SK-N-SH treated with all-trans-retinoic acid at 6 μM for 48 hours (cell line): ENCODE measurements at regions not wholly inside any gene's neighbourhood (a gene's known extent, or its start where the extent isn't known, plus 50 kb on each side); places are given as distances from the start of the nearest gene placed in this dataset.
A peak's percentile ranks its signal among the peaks of the same experiment; 100 is the strongest.

Experiments
- ATAC-seq: fragments of 200-7000 bp; cut with Tn5 transposase; 3 replicates; pipeline ENCODE4 v1.9.1; 2020; ENCODE audit warnings: mild to moderate bottlenecking, moderate library complexity
- ARNTL ChIP-seq: fragments of 450-650 bp; formaldehyde crosslinking; IDR thresholded peaks from 2 replicates; pipeline ENCODE4 v1.5.0; 2020; ENCODE audit warnings: low read depth, mild to moderate bottlenecking, moderate library complexity, borderline replicate concordance
- BACH2 ChIP-seq: fragments of 250-450 bp; sonication (Bioruptor Pico); IDR thresholded peaks from 2 replicates; pipeline ENCODE4 v1.9.0; 2021; ENCODE audit warnings: mild to moderate bottlenecking, borderline replicate concordance
- CSDC2 ChIP-seq: fragments of 250-450 bp; sonication (Bioruptor Pico); IDR thresholded peaks from 2 replicates; pipeline ENCODE4 v1.5.0; 2020; ENCODE audit warnings: mild to moderate bottlenecking, moderate library complexity
- ESRRG ChIP-seq: fragments of 250-450 bp; sonication (Bioruptor Pico); IDR thresholded peaks from 2 replicates; pipeline ENCODE4 v1.6.1; 2021; ENCODE audit warnings: mild to moderate bottlenecking
- GLIS3 ChIP-seq: fragments of 250-450 bp; sonication (Bioruptor Pico); IDR thresholded peaks from 2 replicates; pipeline ENCODE4 v1.5.0; 2020; ENCODE audit warnings: mild to moderate bottlenecking, moderate library complexity
- ISL1 ChIP-seq: fragments of 250-450 bp; sonication (Bioruptor Pico); IDR thresholded peaks from 2 replicates; pipeline ENCODE4 v2.1.2; 2022; ENCODE audit warnings: mild to moderate bottlenecking, moderate library complexity
- OSR1 ChIP-seq: fragments of 250-450 bp; sonication (Bioruptor Pico); IDR thresholded peaks from 2 replicates; pipeline ENCODE4 v1.8.0; 2022; ENCODE audit warnings: moderate library complexity, mild to moderate bottlenecking, inconsistent platforms
- PATZ1 ChIP-seq: fragments of 250-450 bp; sonication (Bioruptor Pico); IDR thresholded peaks from 2 replicates; pipeline ENCODE4 v1.8.0; 2020; ENCODE audit warnings: mild to moderate bottlenecking, moderate library complexity, borderline replicate concordance
- POU6F1 ChIP-seq: fragments of 250-450 bp; sonication (Bioruptor Pico); IDR thresholded peaks from 2 replicates; pipeline ENCODE4 v1.8.0; 2021; ENCODE audit warnings: low read depth, mild to moderate bottlenecking, moderate library complexity, borderline replicate concordance
- PPARA ChIP-seq: fragments of 250-450 bp; sonication (Bioruptor Pico); IDR thresholded peaks from 2 replicates; pipeline ENCODE4 v1.5.0; 2020; ENCODE audit warnings: mild to moderate bottlenecking, borderline replicate concordance
- RARB ChIP-seq: fragments of 250-450 bp; sonication (Bioruptor Pico); IDR thresholded peaks from 2 replicates; pipeline ENCODE4 v1.8.0; 2021; ENCODE audit warnings: mild to moderate bottlenecking, moderate library complexity
- SNAI2 ChIP-seq: fragments of 250-450 bp; sonication (Bioruptor Pico); IDR thresholded peaks from 2 replicates; pipeline ENCODE4 v1.5.0; 2020; ENCODE audit warnings: mild to moderate bottlenecking, moderate library complexity
- TSHZ2 ChIP-seq: fragments of 250-450 bp; sonication (Bioruptor Pico); IDR thresholded peaks from 2 replicates; pipeline ENCODE4 v1.5.0; 2020; ENCODE audit warnings: mild to moderate bottlenecking, moderate library complexity
- ZC3H10 ChIP-seq: fragments of 250-450 bp; sonication (Bioruptor Pico); IDR thresholded peaks from 2 replicates; pipeline ENCODE4 v1.5.1; 2021; ENCODE audit warnings: mild to moderate bottlenecking, moderate library complexity
- ZFP3 ChIP-seq: fragments of 250-450 bp; sonication (Bioruptor Pico); IDR thresholded peaks from 2 replicates; pipeline ENCODE4 v1.5.0; 2020; ENCODE audit warnings: mild to moderate bottlenecking, moderate library complexity
- ZFP30 ChIP-seq: fragments of 450-650 bp; formaldehyde crosslinking; IDR thresholded peaks from 2 replicates; pipeline ENCODE4 v1.5.0; 2022; ENCODE audit warnings: mild to moderate bottlenecking, moderate library complexity
- ZNF565 ChIP-seq: fragments of 450-650 bp; formaldehyde crosslinking; conservative IDR thresholded peaks from 2 replicates; pipeline ENCODE4 v1.5.0; 2020; ENCODE audit warnings: low read depth, mild to moderate bottlenecking, moderate library complexity
- ZNF8 ChIP-seq: fragments of 450-650 bp; formaldehyde crosslinking; IDR thresholded peaks from 2 replicates; pipeline ENCODE4 v1.5.0; 2020; ENCODE audit warnings: mild to moderate bottlenecking, moderate library complexity

GRCh38 chr7:28298870-28299518, 113.3 kb upstream of the CREB5 start:
- ATAC-seq, result peak; percentile 98
- TF ChIP-seq ISL1 (CRISPR knock-in tag), result no peak
- no peak for TF ChIP-seq TSHZ2
- TF ChIP-seq ZFP3 (CRISPR knock-in tag), result no peak
- no peak for TF ChIP-seq CSDC2 (CRISPR knock-in tag)
- TF ChIP-seq ZNF565 (CRISPR knock-in tag), result no peak
- no peak for TF ChIP-seq ARNTL (CRISPR knock-in tag)
- TF ChIP-seq OSR1, result no peak
- TF ChIP-seq ZC3H10 (CRISPR knock-in tag), result no peak
- TF ChIP-seq PATZ1 (CRISPR knock-in tag), result no peak
- no peak for TF ChIP-seq POU6F1
- no peak for TF ChIP-seq ESRRG
- TF ChIP-seq BACH2, result no peak
- no peak for TF ChIP-seq RARB

GRCh38 chr7:28299556-28299955, 112.8 kb upstream of the CREB5 start:
- no peak for TF ChIP-seq ZNF8 (CRISPR knock-in tag)
- no peak for TF ChIP-seq RARB
- TF ChIP-seq OSR1, result no peak
- no peak for TF ChIP-seq ZNF565 (CRISPR knock-in tag)
- TF ChIP-seq SNAI2 (CRISPR knock-in tag), result no peak
- no peak for TF ChIP-seq POU6F1
- TF ChIP-seq CSDC2 (CRISPR knock-in tag), result no peak
- TF ChIP-seq BACH2, result no peak
- TF ChIP-seq, all 23 proteins: peak for 0
- no peak for ATAC-seq

- TF ChIP-seq ARNTL (CRISPR knock-in tag), result no peak
- TF ChIP-seq ESRRG, result no peak
- TF ChIP-seq ZFP3 (CRISPR knock-in tag), result no peak
- TF ChIP-seq CSDC2 (CRISPR knock-in tag), result no peak
- no peak for TF ChIP-seq TSHZ2
- no peak for TF ChIP-seq PPARA (CRISPR knock-in tag)
- no peak for ATAC-seq
Measured at GRCh38 chr7:28300488-28300887, 111.8 kb upstream of the CREB5 start.

- TF ChIP-seq ISL1 (CRISPR knock-in tag), result no peak
- TF ChIP-seq CSDC2 (CRISPR knock-in tag), result no peak
- TF ChIP-seq PPARA (CRISPR knock-in tag), result no peak
- no peak for TF ChIP-seq ZNF565 (CRISPR knock-in tag)
- TF ChIP-seq ZFP30, result no peak
- no peak for TF ChIP-seq ZNF8 (CRISPR knock-in tag)
- TF ChIP-seq POU6F1, result no peak
- TF ChIP-seq RARB, result no peak
- no peak for TF ChIP-seq ARNTL (CRISPR knock-in tag)
- TF ChIP-seq GLIS3 (CRISPR knock-in tag), result no peak
- TF ChIP-seq SNAI2 (CRISPR knock-in tag), result no peak
- TF ChIP-seq, all 23 proteins: peak for 0
- ATAC-seq, result no peak
Measured at GRCh38 chr7:28301148-28301641, 111.1 kb upstream of the CREB5 start.
